HG02938 (cell line): ENCODE measurements at regions not wholly inside any gene's neighbourhood (a gene's known extent, or its start where the extent isn't known, plus 50 kb on each side); places are given as distances from the start of the nearest gene placed in this dataset.
A peak's percentile ranks its signal among the peaks of the same experiment; 100 is the strongest.

Source experiments
- ATAC-seq: cut with Tn5 transposase; IDR thresholded peaks from one replicate; pipeline ENCODE4 v1.9.1; 2021; ENCODE audit warnings: mild to moderate bottlenecking, moderate library complexity; ENCODE audit not compliant: unreplicated experiment

- ATAC-seq, result no peak
Measured at GRCh38 chr1:55707846-55708245, 492.7 kb upstream of the USP24 start.

GRCh38 chr1:55707196-55707595 lies 492.0 kb upstream of the USP24 start:
- no peak for ATAC-seq

- ATAC-seq, result no peak
Measured at GRCh38 chr1:55706397-55706796, 491.2 kb upstream of the USP24 start.

- no peak for ATAC-seq
Measured at GRCh38 chr1:55703726-55704363, 488.7 kb upstream of the USP24 start.

- ATAC-seq, result peak; percentile 81
Measured at GRCh38 chr1:55702064-55702463, 486.9 kb upstream of the USP24 start.

- no peak for ATAC-seq
Measured at GRCh38 chr1:55700359-55701130, 485.4 kb upstream of the USP24 start.

- ATAC-seq, result no peak
Measured at GRCh38 chr1:55699228-55699627, 484.1 kb upstream of the USP24 start.

GRCh38 chr1:55697997-55698535 lies 482.9 kb upstream of the USP24 start:
- ATAC-seq, result no peak

- no peak for ATAC-seq
Measured at GRCh38 chr1:55696891-55697290, 481.7 kb upstream of the USP24 start.

- no peak for ATAC-seq
Measured at GRCh38 chr1:55696181-55696754, 481.1 kb upstream of the USP24 start.

GRCh38 chr1:55695552-55695951 lies 480.4 kb upstream of the USP24 start:
- no peak for ATAC-seq

GRCh38 chr1:55695151-55695550 lies 480.0 kb upstream of the USP24 start:
- ATAC-seq, result no peak

- no peak for ATAC-seq
Measured at GRCh38 chr1:55694310-55694801, 479.2 kb upstream of the USP24 start.

- ATAC-seq, result no peak
Measured at GRCh38 chr1:55692726-55693125, 477.6 kb upstream of the USP24 start.

GRCh38 chr1:55690366-55690765 lies 475.2 kb upstream of the USP24 start:
- ATAC-seq, result no peak

- no peak for ATAC-seq
Measured at GRCh38 chr1:55689800-55690199, 474.6 kb upstream of the USP24 start.

GRCh38 chr1:55685560-55685959 lies 470.4 kb upstream of the USP24 start:
- ATAC-seq, result no peak

GRCh38 chr1:55684131-55684650 lies 469.0 kb upstream of the USP24 start:
- ATAC-seq, result no peak

GRCh38 chr1:55682198-55682597 lies 467.0 kb upstream of the USP24 start:
- ATAC-seq, result no peak

- ATAC-seq, result no peak
Measured at GRCh38 chr1:55679971-55680370, 464.8 kb upstream of the USP24 start.

- ATAC-seq, result no peak
Measured at GRCh38 chr1:55673416-55673815, 458.3 kb upstream of the USP24 start.
